Omental fat pad (tissue), 3 donors: ENCODE measurements at regions not wholly inside any gene's neighbourhood (a gene's known extent, or its start where the extent isn't known, plus 50 kb on each side); places are given as distances from the start of the nearest gene placed in this dataset.

Experiments used
- ATAC-seq: fragments of 150-250 bp; one replicate; pipeline ENCODE4 v1.9.1; 2016; ENCODE audit warnings: mild to moderate bottlenecking, moderate library complexity; ENCODE audit not compliant: low FRiP score
- DNase-seq: peaks from one replicate; pipeline ENCODE4 v3.0.0-alpha.2; 2019; ENCODE audit warnings: low spot score
- CTCF ChIP-seq, 3 donors: fragments of 450-650 bp; IDR thresholded peaks; one replicate each; pipeline ENCODE4 v1.5.1; 2016 to 2017; ENCODE audit warnings: antibody characterized with exemption in 3 of 3, mild to moderate bottlenecking in 3 of 3, moderate library complexity in 2 of 3

DNA sequence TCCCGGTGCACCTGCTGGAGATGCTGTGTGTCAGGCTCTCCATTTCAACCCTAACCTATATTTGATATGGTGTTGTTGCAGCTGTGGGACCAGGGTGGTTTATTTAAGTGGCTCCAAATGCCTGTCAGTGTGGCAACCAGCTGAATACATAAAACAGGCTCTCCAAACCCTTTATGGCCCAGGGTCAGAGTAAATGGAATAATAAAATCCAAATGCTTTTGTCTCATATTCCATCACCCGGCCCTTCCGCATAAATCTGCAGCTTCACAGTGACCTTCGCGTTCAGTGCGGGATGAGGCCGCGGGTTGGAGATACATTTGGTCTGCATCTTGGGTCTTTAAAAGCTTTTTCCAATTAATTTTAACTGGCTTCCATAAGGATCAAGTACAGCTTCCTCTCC lies 382.1 kb upstream of the NR2F2 start:
- DNase-seq (no peak), ATAC-seq (no peak)
- no peak for TF ChIP-seq CTCF (IDR thresholded peaks at IDR 0.05)

DNA sequence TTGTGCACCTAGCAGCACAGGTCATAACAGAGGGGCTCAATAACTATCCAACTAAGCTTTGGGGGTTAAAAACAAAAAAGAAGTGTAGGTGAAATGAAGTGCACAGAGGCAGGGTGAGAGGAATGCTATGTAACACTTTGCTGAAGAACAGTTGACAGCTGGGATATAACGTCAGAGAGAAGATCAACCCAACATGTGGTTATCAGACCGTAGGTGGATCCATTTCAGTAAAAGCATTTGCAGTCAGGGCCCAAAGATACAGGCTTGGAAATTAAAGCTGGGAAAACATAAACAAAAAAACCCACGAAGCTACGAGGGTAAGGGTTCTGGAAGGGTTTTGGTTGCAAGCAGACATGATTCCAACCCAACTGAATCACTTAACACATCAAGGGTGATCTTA lies 377.5 kb upstream of the NR2F2 start:
- TF ChIP-seq CTCF (IDR thresholded peaks at IDR 0.05) = no peak
- ATAC-seq (no peak), DNase-seq (no peak)

GRCh38 chr15:95957861-95958260 lies 372.6 kb upstream of the NR2F2 start:
- no peak for TF ChIP-seq CTCF (IDR thresholded peaks at IDR 0.05)
- no peak for ATAC-seq
- no peak for DNase-seq

DNA sequence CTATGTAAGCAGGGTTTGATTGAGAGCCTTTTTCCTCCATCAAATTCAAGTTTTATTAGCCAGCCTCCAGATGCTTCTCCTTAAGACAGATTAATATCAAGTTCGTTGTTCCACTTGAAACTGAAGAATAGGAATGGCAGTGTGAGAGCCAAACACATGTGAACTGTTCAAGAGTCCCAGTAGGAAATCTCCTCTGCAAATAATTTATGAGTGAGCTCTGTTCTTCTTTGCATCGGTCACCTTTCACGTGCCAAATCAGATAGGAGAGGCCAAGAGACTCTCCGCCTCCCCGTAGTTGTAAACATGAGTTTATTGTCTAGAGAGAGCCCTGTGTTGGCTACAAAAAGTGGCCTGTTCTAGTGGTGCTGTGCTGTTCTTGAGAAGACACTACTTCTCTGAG lies 372.1 kb upstream of the NR2F2 start:
- DNase-seq (no peak), ATAC-seq (no peak)
- no peak for TF ChIP-seq CTCF (IDR thresholded peaks at IDR 0.05)

GRCh38 chr15:95968856-95969255 lies 361.6 kb upstream of the NR2F2 start:
- DNase-seq (no peak), ATAC-seq (no peak)
- TF ChIP-seq CTCF (IDR thresholded peaks at IDR 0.05) = no peak

GRCh38 chr15:95970326-95970725 lies 360.2 kb upstream of the NR2F2 start:
- TF ChIP-seq CTCF (IDR thresholded peaks at IDR 0.05) = no peak
- DNase-seq (no peak), ATAC-seq (no peak)

GRCh38 chr15:95972041-95972553 lies 358.4 kb upstream of the NR2F2 start:
- ATAC-seq (no peak), DNase-seq (no peak)
- no peak for TF ChIP-seq CTCF (IDR thresholded peaks at IDR 0.05)
